OCI-LY7 (cell line): ENCODE measurements at regions not wholly inside any gene's neighbourhood (a gene's known extent, or its start where the extent isn't known, plus 50 kb on each side); places are given as distances from the start of the nearest gene placed in this dataset.

ENCODE experiments used
- EZH2phosphoT487 ChIP-seq: fragments of 200-600 bp; sonication (generic); IDR thresholded peaks from 2 replicates; pipeline ENCODE4 v1.6.1; 2018; ENCODE audit warnings: low read depth, borderline replicate concordance, mild to moderate bottlenecking, mixed run types, antibody characterized with exemption, low read length, moderate library complexity, mixed read lengths
- TF ChIP-seq, protein P1 (sequence below): fragments of 200-600 bp; sonication (generic); conservative IDR thresholded peaks from 2 replicates; pipeline ENCODE4 v1.5.1; 2014; ENCODE audit warnings: mild to moderate bottlenecking, antibody characterized with exemption, low read length, moderate library complexity, mixed read lengths

DNA sequence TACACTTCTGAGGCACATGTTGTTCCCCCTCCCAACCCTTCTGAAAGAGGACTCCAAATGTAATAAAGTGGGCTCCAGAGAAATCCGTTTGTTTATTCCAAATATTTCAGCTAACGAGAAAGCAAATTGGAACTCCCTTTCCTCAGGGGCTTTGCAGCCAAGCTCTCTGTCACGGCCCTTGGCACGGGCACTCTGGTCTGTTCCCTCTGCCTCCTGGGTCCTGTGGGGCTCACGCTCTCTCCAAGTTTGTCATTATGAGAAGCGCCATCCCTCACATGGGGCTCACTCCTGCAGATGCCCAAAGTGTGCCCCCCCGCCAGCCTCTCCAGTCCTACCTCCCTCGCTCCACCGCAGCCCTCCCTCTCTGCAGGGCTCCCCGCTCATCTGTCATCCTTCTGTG is 125.4 kb upstream of the POU2AF2 start:
- TF ChIP-seq, protein P1, sequence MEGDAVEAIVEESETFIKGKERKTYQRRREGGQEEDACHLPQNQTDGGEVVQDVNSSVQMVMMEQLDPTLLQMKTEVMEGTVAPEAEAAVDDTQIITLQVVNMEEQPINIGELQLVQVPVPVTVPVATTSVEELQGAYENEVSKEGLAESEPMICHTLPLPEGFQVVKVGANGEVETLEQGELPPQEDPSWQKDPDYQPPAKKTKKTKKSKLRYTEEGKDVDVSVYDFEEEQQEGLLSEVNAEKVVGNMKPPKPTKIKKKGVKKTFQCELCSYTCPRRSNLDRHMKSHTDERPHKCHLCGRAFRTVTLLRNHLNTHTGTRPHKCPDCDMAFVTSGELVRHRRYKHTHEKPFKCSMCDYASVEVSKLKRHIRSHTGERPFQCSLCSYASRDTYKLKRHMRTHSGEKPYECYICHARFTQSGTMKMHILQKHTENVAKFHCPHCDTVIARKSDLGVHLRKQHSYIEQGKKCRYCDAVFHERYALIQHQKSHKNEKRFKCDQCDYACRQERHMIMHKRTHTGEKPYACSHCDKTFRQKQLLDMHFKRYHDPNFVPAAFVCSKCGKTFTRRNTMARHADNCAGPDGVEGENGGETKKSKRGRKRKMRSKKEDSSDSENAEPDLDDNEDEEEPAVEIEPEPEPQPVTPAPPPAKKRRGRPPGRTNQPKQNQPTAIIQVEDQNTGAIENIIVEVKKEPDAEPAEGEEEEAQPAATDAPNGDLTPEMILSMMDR: no peak
- TF ChIP-seq EZH2phosphoT487: no peak
